K562 (cell line): ENCODE measurements at regions not wholly inside any gene's neighbourhood (a gene's known extent, or its start where the extent isn't known, plus 50 kb on each side); places are given as distances from the start of the nearest gene placed in this dataset.

ENCODE experiments used
- ATAC-seq: fragments of 200-7000 bp; cut with Tn5 transposase; 3 replicates; pipeline ENCODE4 v1.9.1; 2020; ENCODE audit warnings: moderate library complexity
- BruUV-seq: library from RNA; stranded (reverse); fragments of 400-500 nt; replicated peaks from 2 replicates; lab custom pipeline; 2021; lab: Mats Ljungman, UMichigan
- CTCF ChIA-PET: fragments of 300-600 bp; formaldehyde crosslinking; extraction: SDS; loops from one replicate; lab custom pipeline; 2021; ENCODE audit warnings: low intra/inter-chr PET ratio; lab: Yijun Ruan, JAX
- POLR2A ChIA-PET: fragments of 300-600, 350-650 bp; sonication (Branson Sonifier 250); formaldehyde crosslinking; extraction: SDS; loops from one replicate; lab custom pipeline; 2021; ENCODE audit warnings: antibody characterized with exemption, inconsistent platforms; lab: Yijun Ruan, JAX
- DNase-seq, 4 experiments: peaks; one replicate each; pipeline versions ENCODE4 v3.0.0 to v3.0.0-alpha.2; 2011 to 2018; ENCODE audit warnings: low spot score in 3 of 4, mixed read lengths in 3 of 4; ENCODE audit errors: extremely low read depth in 1 of 4
- FAIRE-seq: peaks from 2 replicates; lab custom pipeline; 2011; peaks lifted over from hg19 to GRCh38; lab: Jason Lieb, UNC
- H2AFZ ChIP-seq: 2 replicates; pipeline ENCODE4 v1.6.0; 2011; ENCODE audit warnings: low read depth, low read length, control low read depth, inconsistent platforms
- H3K27ac ChIP-seq: fragments of 200-600 bp; 3 replicates; pipeline ENCODE4 v1.8.0; 2011; ENCODE audit warnings: low read depth, mild to moderate bottlenecking, control low read depth, inconsistent platforms, low read length, moderate library complexity, mixed read lengths; ENCODE audit errors: extremely low read depth
- H3K27me3 ChIP-seq, 2 experiments: fragments of 300-600 bp in 1 of 2; 2 replicates in 1 of 2; 3 replicates in 1 of 2; pipeline versions ENCODE4 v1.6.0 to v1.8.0; 2011; ENCODE audit warnings: inconsistent platforms in 2 of 2, low read length in 2 of 2, mild to moderate bottlenecking in 1 of 2, mixed read lengths in 1 of 2, moderate library complexity in 1 of 2; ENCODE audit not compliant: control insufficient read depth in 2 of 2, insufficient read depth in 2 of 2
- H3K36me3 ChIP-seq: fragments of 300-600 bp; 3 replicates; pipeline ENCODE4 v1.8.0; 2011; ENCODE audit warnings: mild to moderate bottlenecking, low read length, inconsistent platforms; ENCODE audit not compliant: control insufficient read depth, insufficient read depth
- H3K4me1 ChIP-seq, 2 experiments: fragments of 200-600 bp in 1 of 2; replicated peaks in 1 of 2; 2 replicates in 1 of 2; 3 replicates in 1 of 2; pipeline versions ENCODE4 v1.5.1 to v1.8.0; 2011; ENCODE audit warnings: inconsistent platforms in 2 of 2, low read length in 2 of 2, mild to moderate bottlenecking in 1 of 2, mixed read lengths in 1 of 2, moderate library complexity in 1 of 2; ENCODE audit not compliant: control insufficient read depth in 2 of 2, insufficient read depth in 2 of 2
- H3K4me2 ChIP-seq: 2 replicates; pipeline ENCODE4 v1.6.1; 2011; ENCODE audit warnings: low read length, control low read depth, inconsistent platforms, mixed read lengths; ENCODE audit not compliant: insufficient read depth
- H3K4me3 ChIP-seq: fragments of 200-600 bp; sonication (generic), shearing (Covaris generic); 2 replicates; pipeline ENCODE4 v1.5.1; 2016; ENCODE audit warnings: control low read depth, inconsistent platforms
- H3K79me2 ChIP-seq: fragments of 200-600 bp; 3 replicates; pipeline ENCODE4 v1.8.0; 2011; ENCODE audit warnings: low read length, inconsistent platforms; ENCODE audit not compliant: control insufficient read depth, insufficient read depth
- H3K9ac ChIP-seq, 2 experiments: 2 replicates each; pipeline versions ENCODE4 v1.6.0 to v1.6.1; 2011; ENCODE audit warnings: low read depth in 2 of 2, low read length in 2 of 2, control low read depth in 1 of 2, inconsistent platforms in 1 of 2, mild to moderate bottlenecking in 1 of 2, mixed read lengths in 1 of 2; ENCODE audit not compliant: insufficient read depth in 1 of 2
- H3K9me1 ChIP-seq: one replicate; pipeline ENCODE4 v1.6.0; 2011; ENCODE audit warnings: inconsistent platforms, mild to moderate bottlenecking, low read length, moderate library complexity; ENCODE audit not compliant: control insufficient read depth, insufficient read depth
- H3K9me3 ChIP-seq: replicated peaks from 2 replicates; pipeline ENCODE4 v1.5.1; 2011; ENCODE audit warnings: low read depth, low read length, inconsistent platforms; ENCODE audit not compliant: control insufficient read depth, insufficient read depth
- H4K20me1 ChIP-seq: replicated peaks from 2 replicates; pipeline ENCODE4 v1.6.1; 2011; ENCODE audit warnings: low read length, inconsistent platforms, mixed read lengths; ENCODE audit not compliant: control insufficient read depth, insufficient read depth
- CBX3 ChIP-seq, 2 experiments: IDR thresholded peaks; 1 replicate in 1 of 2; 2 replicates in 1 of 2; pipeline ENCODE4 v1.6.1; 2012; ENCODE audit warnings: inconsistent platforms in 2 of 2, low read length in 2 of 2, borderline replicate concordance in 1 of 2, control low read depth in 1 of 2
- CEBPZ ChIP-seq: fragments of 150-350 bp; IDR thresholded peaks from 2 replicates; pipeline ENCODE4 v1.6.1; 2014; ENCODE audit warnings: low read depth, mild to moderate bottlenecking, low read length, borderline replicate concordance
- CHAMP1 ChIP-seq: fragments of 450-650 bp; IDR thresholded peaks from 2 replicates; pipeline ENCODE4 v1.6.1; 2016; ENCODE audit warnings: mild to moderate bottlenecking
- CHD2 ChIP-seq: IDR thresholded peaks from 2 replicates; pipeline ENCODE4 v1.6.1; 2011; ENCODE audit warnings: low read depth, low read length
- CSDE1 ChIP-seq, 2 experiments: fragments of 450-650 bp; IDR thresholded peaks; 2 replicates each; pipeline ENCODE4 v1.6.1; 2016; ENCODE audit warnings: mild to moderate bottlenecking in 1 of 2
- ELF4 ChIP-seq: fragments of 450-650 bp; formaldehyde crosslinking; IDR thresholded peaks from 2 replicates; pipeline ENCODE4 v1.4.0; 2022; ENCODE audit warnings: missing genetic modification characterization
- FOXK1 ChIP-seq: sonication (generic); formaldehyde crosslinking; IDR thresholded peaks from 2 replicates; pipeline ENCODE4 v1.8.0; 2022; ENCODE audit warnings: missing genetic modification reagents, mild to moderate bottlenecking, borderline replicate concordance
- GTF3C2 ChIP-seq: IDR thresholded peaks from 3 replicates; pipeline ENCODE4 v1.6.1; 2011; ENCODE audit warnings: borderline replicate concordance, mild to moderate bottlenecking, moderate library complexity; ENCODE audit not compliant: insufficient read length; ENCODE audit errors: extremely low read depth
- MEIS2 ChIP-seq: fragments of 450-650 bp; IDR thresholded peaks from 2 replicates; pipeline ENCODE4 v1.6.1; 2014; ENCODE audit warnings: mild to moderate bottlenecking; ENCODE audit not compliant: partially characterized antibody
- NFATC3 ChIP-seq: fragments of 450-650 bp; IDR thresholded peaks from 2 replicates; pipeline ENCODE4 v1.6.1; 2017; ENCODE audit warnings: mild to moderate bottlenecking
- NR2C1 ChIP-seq, 2 experiments: fragments of 450-650 bp; IDR thresholded peaks; 2 replicates each; pipeline ENCODE4 v1.6.1; 2017; ENCODE audit warnings: mild to moderate bottlenecking in 2 of 2, antibody characterized with exemption in 1 of 2, inconsistent platforms in 1 of 2, missing compliant biosample characterization in 1 of 2, missing genetic modification characterization in 1 of 2
- PKNOX1 ChIP-seq: fragments of 450-650 bp; IDR thresholded peaks from 2 replicates; pipeline ENCODE4 v1.6.1; 2016
- ZKSCAN1 ChIP-seq: fragments of 150-350 bp; IDR thresholded peaks from 2 replicates; pipeline ENCODE4 v1.6.1; 2016; ENCODE audit warnings: low read depth, low read length
- WGBS: fragments of 100-300 bp; shearing (Covaris generic); methylation state at CpG from one replicate; pipeline ENCODE4 v1.1.6; 2016; ENCODE audit warnings: low coverage, mixed read lengths; ENCODE audit not compliant: insufficient coverage; ENCODE audit errors: missing lambda C conversion rate; 5-methylcytosine and 5-hydroxymethylcytosine counted together
- in situ Hi-C: fragments of 300-500 bp; cut with MboI; formaldehyde crosslinking; loops from 4 replicates; pipeline ENCODE4 v1.15.0; 2018; ENCODE audit warnings: inconsistent platforms, mixed read lengths
- intact Hi-C: fragments of 100-400 bp; cut with micrococcal nuclease; formaldehyde crosslinking; loops from 2 replicates; pipeline ENCODE4 v1.14.2; 2022

GRCh38 chr7:45394117-45394708 is 180.0 kb upstream of the ADCY1 start:
- peaks cover 0 to 14% of the 10 kb centered on the region in 2 experiments; a peak in 2 of 5 replicates for H3K27me3 ChIP-seq
- BruUV-seq: no TSS peak
- intact Hi-C loops: no loop called here

More at GRCh38 chr7:45394117-45394708, 180.0 kb upstream of the ADCY1 start:
- Histone ChIP-seq H3K4me1 (peaks cover 0 to 9% of the 10 kb centered on the region in 2 experiments; a peak in 2 of 5 replicates), H3K27ac (no peak overlapping the region), H3K79me2 (no peaks in the 10 kb centered on the region), H3K9me1 (no peaks in the 10 kb centered on the region), H4K20me1 (no peaks in the 10 kb centered on the region), H3K9ac (no peak overlapping the region), H3K36me3 (no peaks in the 10 kb centered on the region), H3K4me3 (no peak overlapping the region), H2AFZ (no peak overlapping the region), H3K9me3 (no peaks in the 10 kb centered on the region), H3K4me2 (no peak overlapping the region)
- 0% methylated on average over 4 of the region's 4 CpGs for WGBS
- FAIRE-seq: no peak
- in situ Hi-C loops: no loop called here
- POLR2A ChIA-PET: no interaction called here
- no peak for DNase-seq
- TF ChIP-seq GTF3C2: no peak
- no peak for TF ChIP-seq CHD2
- TF ChIP-seq ELF4 (CRISPR knock-in tag): no peak
- TF ChIP-seq CHAMP1: no peak
- TF ChIP-seq MEIS2: no peak
- TF ChIP-seq ZKSCAN1: no peak
- no peak for TF ChIP-seq CEBPZ
- TF ChIP-seq PKNOX1: no peak
- TF ChIP-seq CSDE1 (IDR thresholded peaks at IDR 0.05): no peak
- TF ChIP-seq NFATC3: no peak
- no peak for TF ChIP-seq NR2C1 (IDR thresholded peaks at IDR 0.05)
- TF ChIP-seq NR2C1 (tag; IDR thresholded peaks at IDR 0.05): no peak
- TF ChIP-seq FOXK1 (CRISPR knock-in tag): no peak
- no peak for TF ChIP-seq CBX3 (IDR thresholded peaks at IDR 0.05; ENCODE audit: borderline replicate concordance in 1 of 2, low read length in 2 of 2)
- CTCF ChIA-PET: no interaction called here
- ATAC-seq: no peak
